ENCODE measurements at regions not wholly inside any gene's neighbourhood (a gene's known extent, or its start where the extent isn't known, plus 50 kb on each side); places are given as distances from the start of the nearest gene placed in this dataset.
"Not testable (repeated sequence)": the region's sequence is repeated elsewhere in the genome, so short reads cannot be mapped to it uniquely, and the experiment has no call there.

DNA sequence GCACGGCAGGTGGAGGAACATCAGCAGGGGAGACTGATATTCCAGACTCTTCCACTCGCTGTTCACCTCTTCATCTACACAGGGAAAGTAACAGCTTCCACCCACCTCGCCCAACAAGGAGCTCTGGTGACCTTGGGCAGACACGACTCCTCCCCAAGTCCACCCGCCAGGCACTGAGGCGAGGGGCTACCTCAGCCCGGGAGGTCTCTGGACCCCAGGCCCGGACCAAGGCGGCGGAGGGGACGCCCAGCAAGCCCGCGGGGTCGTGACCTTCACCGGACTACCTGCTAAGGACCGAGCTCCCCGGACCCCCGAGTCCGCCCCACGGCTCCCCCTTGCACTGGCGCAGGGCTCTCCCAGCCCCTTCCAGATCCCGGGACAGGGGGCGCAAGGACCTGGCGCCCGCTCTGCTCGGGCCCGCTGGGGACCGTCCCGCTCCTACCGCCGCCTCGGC, 70.2 kb upstream of the LPCAT1 start (continued):
- no peak for TF ChIP-seq CTCF (IDR thresholded peaks at IDR 0.05)
- no peak for TF ChIP-seq FOXJ3 (CRISPR knock-in tag; IDR thresholded peaks at IDR 0.05)
- no peak for TF ChIP-seq RXRA (IDR thresholded peaks at IDR 0.05; ENCODE audit: borderline replicate concordance, low read depth)
- no peak for TF ChIP-seq GATA2 (CRISPR knock-in tag; IDR thresholded peaks at IDR 0.05)
- TF ChIP-seq GABPA (IDR thresholded peaks at IDR 0.05; ENCODE audit: low read depth): no peak
- no peak for TF ChIP-seq FOXM1 (IDR thresholded peaks at IDR 0.05; ENCODE audit: low read depth)
- TF ChIP-seq MAX (IDR thresholded peaks at IDR 0.05; ENCODE audit: low read depth): no peak
- no peak for TF ChIP-seq YY1 (IDR thresholded peaks at IDR 0.05; ENCODE audit: low read depth)
- TF ChIP-seq POLR2AphosphoS5 (IDR thresholded peaks at IDR 0.05; ENCODE audit: low read depth, low read length): no peak
- TF ChIP-seq JUND (IDR thresholded peaks at IDR 0.05): no peak
- no peak for TF ChIP-seq NRF1 (IDR thresholded peaks at IDR 0.05; ENCODE audit: low read depth, low read length)
- TF ChIP-seq RFX5 (IDR thresholded peaks at IDR 0.05; ENCODE audit: low read length): no peak

DNA sequence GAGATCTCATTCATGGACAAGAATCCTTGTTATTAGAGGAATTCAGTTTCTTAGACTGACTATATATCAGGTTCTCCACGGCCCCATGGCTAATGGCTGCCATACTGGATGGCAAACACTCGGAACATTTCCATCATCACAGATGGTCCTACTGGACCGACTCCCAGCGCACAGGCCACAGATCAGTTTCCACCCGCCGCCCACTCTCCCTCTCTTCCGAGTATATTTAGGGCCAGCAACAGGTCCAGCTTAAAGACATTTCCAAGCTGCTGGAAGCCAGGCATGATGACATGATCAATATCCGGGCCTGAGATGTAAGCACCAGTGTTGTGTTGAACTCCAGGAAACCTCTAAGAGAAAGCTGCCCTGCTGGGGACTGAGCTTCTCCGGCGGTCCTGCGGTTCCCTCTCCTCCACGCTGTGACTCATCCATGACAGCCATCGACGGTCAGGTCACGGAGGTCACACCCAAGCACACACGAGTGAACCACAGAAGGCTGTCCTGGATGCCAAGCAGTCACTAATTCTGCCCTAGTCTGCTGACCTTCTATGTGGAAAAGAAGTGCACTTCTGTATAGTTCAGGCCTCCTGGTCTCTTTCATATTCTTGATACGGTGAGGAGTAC, 64.4 kb upstream of the LPCAT1 start:
- H3K9me2 ChIP-seq; H3K9me3 ChIP-seq; H3K9ac ChIP-seq; H3K4me2 ChIP-seq; H4K20me1 ChIP-seq (ENCODE audit: insufficient read depth); H3K27ac ChIP-seq (ENCODE audit: low read depth in 2 of 2, low read length in 1 of 2); H2AFZ ChIP-seq (ENCODE audit: low read depth); POLR2A ChIA-PET; H3K4me3 ChIP-seq (ENCODE audit: low read depth in 2 of 2, low read length in 1 of 2); H3F3A ChIP-seq (replicated peaks; ENCODE audit: insufficient read depth); H3K4me1 ChIP-seq (ENCODE audit: control insufficient read depth in 1 of 2, insufficient read depth in 2 of 2, low read depth in 1 of 2, low read length in 1 of 2); CTCF ChIA-PET; H3K79me2 ChIP-seq (ENCODE audit: insufficient read depth); DNase-seq; H3K27me3 ChIP-seq (ENCODE audit: insufficient read depth): not testable (repeated sequence)
- 93% methylated on average over 16 of the region's 17 CpGs for WGBS (ENCODE audit: low lambda C conversion rate)
- peaks cover 3 to 15% of the 10 kb centered on the region in 2 experiments for H3K36me3 ChIP-seq (replicated peaks in 1 of 2; ENCODE audit: control insufficient read depth in 1 of 2, insufficient read depth in 2 of 2, low read length in 1 of 2)

GRCh38 chr5:1583081-1583875, 59.5 kb upstream of the LPCAT1 start:
- H3K27ac ChIP-seq (ENCODE audit: low read depth in 2 of 2, low read length in 1 of 2); H3F3A ChIP-seq (replicated peaks; ENCODE audit: insufficient read depth); H4K20me1 ChIP-seq (ENCODE audit: insufficient read depth); H3K9ac ChIP-seq; H2AFZ ChIP-seq (ENCODE audit: low read depth); H3K27me3 ChIP-seq (ENCODE audit: insufficient read depth); H3K79me2 ChIP-seq (ENCODE audit: insufficient read depth); H3K4me2 ChIP-seq; DNase-seq; H3K4me1 ChIP-seq (ENCODE audit: control insufficient read depth in 1 of 2, insufficient read depth in 2 of 2, low read depth in 1 of 2, low read length in 1 of 2); H3K9me3 ChIP-seq; H3K9me2 ChIP-seq; H3K4me3 ChIP-seq (ENCODE audit: low read depth in 2 of 2, low read length in 1 of 2): not testable (repeated sequence)
- CTCF ChIA-PET: interaction anchor here (1.6 to 1.7 kb wide), 2 partner anchors 11 to 62 kb away, joined by 3 to 5 read pairs; no protein-coding TSS in a partner anchor
- 91% methylated on average over 15 of the region's 15 CpGs for WGBS (ENCODE audit: low lambda C conversion rate)
- H3K36me3 ChIP-seq (replicated peaks in 1 of 2; ENCODE audit: control insufficient read depth in 1 of 2, insufficient read depth in 2 of 2, low read length in 1 of 2): peaks cover 10 to 12% of the 10 kb centered on the region in 2 experiments
- POLR2A ChIA-PET: interaction anchor here (1.0 kb wide), 1 partner anchor 1339 kb away, joined by 3 read pairs; no protein-coding TSS in a partner anchor

- H3K27me3 ChIP-seq (ENCODE audit: insufficient read depth); H3F3A ChIP-seq (replicated peaks; ENCODE audit: insufficient read depth); H4K20me1 ChIP-seq (ENCODE audit: insufficient read depth); POLR2A ChIA-PET; H3K4me2 ChIP-seq; H3K9me3 ChIP-seq; DNase-seq; H2AFZ ChIP-seq (ENCODE audit: low read depth); H3K9me2 ChIP-seq; H3K79me2 ChIP-seq (ENCODE audit: insufficient read depth); H3K9ac ChIP-seq; H3K4me1 ChIP-seq (ENCODE audit: control insufficient read depth in 1 of 2, insufficient read depth in 2 of 2, low read depth in 1 of 2, low read length in 1 of 2); H3K27ac ChIP-seq (ENCODE audit: low read depth in 2 of 2, low read length in 1 of 2); H3K4me3 ChIP-seq (ENCODE audit: low read depth in 2 of 2, low read length in 1 of 2): not testable (repeated sequence)
- H3K36me3 ChIP-seq (replicated peaks in 1 of 2; ENCODE audit: control insufficient read depth in 1 of 2, insufficient read depth in 2 of 2, low read length in 1 of 2): peaks cover 0 to 11% of the 10 kb centered on the region in 2 experiments
- 91% methylated on average over 5 of the region's 5 CpGs for WGBS (ENCODE audit: low lambda C conversion rate)
- CTCF ChIA-PET: interaction anchor here (1.5 kb wide), 1 partner anchor 14 kb away, joined by 4 read pairs; no protein-coding TSS in a partner anchor
Observed at GRCh38 chr5:1579389-1579788, 55.6 kb upstream of the LPCAT1 start.

GRCh38 chr5:1576851-1577250, 53.1 kb upstream of the LPCAT1 start:
- POLR2A ChIA-PET: interaction anchor here (0.7 kb wide), 1 partner anchor 41 kb away, joined by 3 read pairs; no protein-coding TSS in a partner anchor
- H3F3A ChIP-seq (replicated peaks; ENCODE audit: insufficient read depth); H3K27ac ChIP-seq (ENCODE audit: low read depth in 2 of 2, low read length in 1 of 2); H3K27me3 ChIP-seq (ENCODE audit: insufficient read depth); H3K9me2 ChIP-seq; H3K9ac ChIP-seq; DNase-seq; CTCF ChIA-PET; H4K20me1 ChIP-seq (ENCODE audit: insufficient read depth); H3K79me2 ChIP-seq (ENCODE audit: insufficient read depth); H2AFZ ChIP-seq (ENCODE audit: low read depth); H3K4me1 ChIP-seq (ENCODE audit: control insufficient read depth in 1 of 2, insufficient read depth in 2 of 2, low read depth in 1 of 2, low read length in 1 of 2); H3K9me3 ChIP-seq; H3K4me2 ChIP-seq; H3K4me3 ChIP-seq (ENCODE audit: low read depth in 2 of 2, low read length in 1 of 2): not testable (repeated sequence)
- H3K36me3 ChIP-seq (replicated peaks in 1 of 2; ENCODE audit: control insufficient read depth in 1 of 2, insufficient read depth in 2 of 2, low read length in 1 of 2): peaks cover 3 to 17% of the 10 kb centered on the region in 2 experiments
- WGBS (ENCODE audit: low lambda C conversion rate): 89% methylated on average over 5 of the region's 7 CpGs
